GM19467 (cell line): ENCODE measurements at regions not wholly inside any gene's neighbourhood (a gene's known extent, or its start where the extent isn't known, plus 50 kb on each side); places are given as distances from the start of the nearest gene placed in this dataset.
A peak's percentile ranks its signal among the peaks of the same experiment; 100 is the strongest.

Experiments used
- ATAC-seq: cut with Tn5 transposase; IDR thresholded peaks from one replicate; pipeline ENCODE4 v1.9.1; 2021; ENCODE audit warnings: mild to moderate bottlenecking, moderate library complexity; ENCODE audit not compliant: unreplicated experiment

DNA sequence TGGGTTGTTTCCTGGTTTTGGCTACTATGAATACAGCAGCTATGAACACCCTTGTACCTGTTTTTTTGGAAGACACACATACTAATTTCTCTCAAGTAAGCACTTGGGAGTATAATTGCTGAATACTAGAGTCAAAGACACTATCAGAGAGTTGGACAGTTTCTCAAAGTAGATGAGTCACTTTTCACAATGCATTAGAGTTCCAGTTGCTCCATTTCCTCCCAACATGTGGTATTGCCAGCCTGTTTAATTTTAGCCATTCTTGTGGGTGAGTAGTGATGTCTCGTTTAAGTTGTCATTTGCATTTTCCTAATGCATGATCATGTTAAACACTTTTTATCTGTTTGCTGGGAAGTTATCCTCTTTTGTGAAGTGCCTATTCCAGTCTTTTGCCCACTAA, 81.6 kb upstream of the GDNF start:
- no peak for ATAC-seq

DNA sequence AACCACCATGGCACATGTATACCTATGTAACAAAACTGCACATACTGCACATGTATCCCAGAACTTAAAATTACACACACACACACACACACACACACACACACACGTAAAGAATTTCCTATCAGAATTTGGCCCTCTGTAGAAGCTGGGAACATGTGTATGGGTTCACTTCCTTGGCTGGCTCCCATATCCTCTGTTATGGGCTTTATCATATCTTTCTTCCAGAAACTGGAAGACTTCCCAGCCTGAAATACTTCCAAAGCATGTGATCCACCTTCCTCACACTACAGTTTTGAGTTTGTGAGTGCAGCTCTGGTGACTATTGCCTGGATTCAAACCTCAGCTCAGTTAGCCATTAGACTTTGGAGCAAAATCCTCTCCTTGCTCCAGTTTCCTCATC, 78.6 kb upstream of the GDNF start:
- ATAC-seq: no peak

DNA sequence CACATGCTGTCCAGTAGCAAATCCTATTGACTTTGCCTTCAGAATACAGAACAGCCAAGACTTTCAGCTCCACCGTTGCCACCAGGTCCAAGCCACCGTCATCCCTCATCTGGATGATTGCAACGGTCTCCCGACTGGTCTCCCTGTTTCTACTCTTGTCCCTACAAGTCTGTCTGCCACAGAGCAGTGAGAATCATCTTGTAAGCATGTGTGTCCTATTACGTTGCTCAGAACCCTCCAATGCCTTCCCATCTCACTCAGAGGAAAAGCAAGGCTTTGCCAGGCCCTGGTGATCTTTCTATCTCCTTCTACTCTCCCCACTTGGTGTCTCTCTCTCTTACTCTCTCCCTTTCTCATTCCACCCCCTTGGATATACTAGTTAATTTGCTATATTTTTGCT, 76.7 kb upstream of the GDNF start:
- no peak for ATAC-seq

DNA sequence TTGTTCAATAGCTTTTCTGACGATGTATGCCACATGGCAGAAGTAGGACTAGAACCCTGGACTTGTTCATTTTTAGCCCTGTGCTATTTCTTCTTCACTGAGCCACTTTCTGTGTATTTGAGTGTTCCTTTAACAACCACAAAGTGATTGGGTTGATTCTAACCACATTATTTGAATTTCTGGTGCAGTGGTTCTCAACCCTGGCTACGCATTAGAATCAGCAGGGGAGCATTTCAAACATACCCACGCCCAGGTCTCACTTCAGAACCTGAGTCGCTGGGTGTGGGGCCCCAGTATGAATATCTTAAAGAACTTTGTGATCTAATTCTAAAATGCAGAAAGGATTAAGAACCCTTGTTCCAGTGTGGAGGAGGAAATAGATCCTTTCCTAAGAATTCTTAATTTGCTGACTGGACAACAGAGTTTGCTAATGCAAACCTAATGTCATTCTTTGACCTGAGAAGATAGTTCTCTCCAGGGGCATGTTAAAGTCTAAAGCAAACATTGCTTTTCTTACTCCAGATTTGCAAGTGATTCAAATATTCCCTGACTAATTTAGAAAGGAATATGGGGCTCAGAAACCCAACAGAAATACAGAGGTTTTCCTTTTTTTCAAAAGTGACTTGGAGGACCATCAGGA, 75.4 kb upstream of the GDNF start:
- ATAC-seq: peak; percentile 75

DNA sequence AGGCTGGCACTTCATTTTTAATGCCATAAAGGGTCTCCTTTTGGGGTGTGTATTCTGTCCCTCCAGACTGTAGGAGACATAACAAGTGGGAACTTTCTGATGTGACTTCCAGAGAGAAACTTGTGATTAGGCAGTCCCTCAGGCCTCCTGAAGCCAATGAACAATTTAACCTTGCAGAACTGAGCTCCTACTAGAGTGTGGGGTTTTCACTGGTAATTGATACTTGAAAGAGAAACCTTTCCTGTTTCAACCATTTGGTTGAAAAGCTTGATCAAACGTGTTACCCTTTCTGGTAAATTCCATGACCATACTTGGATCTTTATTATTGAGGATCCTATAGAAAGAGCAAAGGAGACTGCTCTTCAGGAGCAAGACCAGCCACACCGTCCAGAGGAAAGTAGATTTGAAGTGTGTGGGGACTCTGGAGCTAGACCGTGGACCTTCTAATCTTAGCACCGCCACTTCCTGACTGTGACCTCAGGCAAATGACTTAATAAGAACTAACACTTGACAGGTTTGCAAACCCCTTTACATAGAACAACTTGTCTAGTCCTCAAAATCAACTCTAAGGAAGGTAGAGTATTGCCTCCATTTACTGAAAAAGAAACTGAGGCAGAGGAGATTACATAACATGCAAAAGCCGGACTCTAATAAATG, 69.9 kb upstream of the GDNF start:
- ATAC-seq: peak; percentile 84

DNA sequence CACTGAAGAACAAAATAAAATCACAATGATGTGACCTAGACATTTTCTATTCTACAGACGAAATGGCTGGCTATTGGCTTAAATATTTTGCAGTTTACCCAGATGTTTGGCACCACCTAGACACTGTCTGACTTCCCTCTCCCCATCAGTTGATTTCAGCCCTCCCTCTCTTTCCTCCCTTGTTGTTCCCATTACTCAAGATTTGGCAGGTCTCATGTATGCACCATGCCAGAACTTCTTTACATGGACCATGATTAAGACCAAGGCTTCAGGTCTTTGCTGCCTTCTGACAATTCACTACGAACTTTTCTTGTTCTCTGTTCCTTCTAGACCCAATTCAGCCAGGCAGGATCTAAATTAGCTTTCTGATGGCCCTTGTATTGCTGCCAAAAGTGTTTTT, 66.6 kb upstream of the GDNF start:
- no peak for ATAC-seq

DNA sequence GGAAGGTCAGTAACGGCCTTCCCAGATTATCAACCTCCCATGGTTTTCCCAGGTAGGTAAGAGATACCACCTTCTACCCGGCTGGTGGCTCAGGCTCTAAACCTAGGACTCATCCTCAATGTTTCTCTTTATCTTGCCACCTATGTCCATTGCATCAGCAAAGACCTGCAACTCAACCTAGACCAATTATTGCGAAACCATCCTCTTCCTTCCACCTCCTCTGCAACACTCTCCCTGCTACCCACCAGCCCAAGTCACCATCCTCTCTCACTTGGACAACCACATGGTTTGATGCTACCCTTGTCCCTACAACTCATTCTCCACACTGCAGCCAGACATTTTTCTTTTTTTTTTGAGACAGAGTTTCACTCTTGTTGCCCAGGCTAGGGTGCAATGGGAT, 65.4 kb upstream of the GDNF start:
- ATAC-seq: no peak

DNA sequence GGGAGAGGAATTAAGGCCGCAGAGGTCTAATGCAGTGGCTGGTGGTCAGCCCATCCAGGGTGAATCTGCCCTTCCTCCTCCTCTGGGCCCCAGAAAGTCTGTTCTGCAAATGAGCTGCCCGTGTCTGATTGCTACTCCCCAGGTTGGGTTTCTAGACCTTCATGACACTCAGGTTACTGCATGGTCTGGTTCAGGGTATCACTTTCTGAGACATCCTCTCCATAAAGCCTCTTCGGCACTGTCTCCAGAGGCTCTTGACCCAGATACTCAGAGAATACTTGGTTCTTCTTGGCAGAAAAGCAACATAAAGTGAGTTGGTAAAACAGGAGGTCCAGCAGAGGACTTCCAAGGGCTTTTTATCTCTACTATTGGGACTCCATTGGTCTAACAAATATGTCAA, 62.5 kb upstream of the GDNF start:
- no peak for ATAC-seq

DNA sequence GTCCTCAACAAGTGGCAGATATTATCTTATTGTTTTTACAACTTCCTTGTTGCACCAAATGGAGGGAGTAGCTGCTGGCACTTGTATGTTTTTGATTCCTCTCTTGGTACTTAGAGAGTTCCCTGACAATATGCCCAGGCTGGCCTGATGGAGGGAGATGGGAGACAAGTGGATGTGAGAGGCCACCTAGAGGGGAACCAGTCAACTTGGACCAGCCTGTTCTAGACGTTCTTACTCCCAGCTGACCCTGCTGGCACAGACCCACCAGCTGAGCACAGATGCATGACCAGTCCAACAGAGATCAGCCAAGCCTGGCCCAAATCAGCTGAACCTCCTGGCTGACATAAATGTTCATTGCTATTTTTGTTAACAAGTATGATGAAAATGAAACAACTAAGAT, 60.9 kb upstream of the GDNF start:
- no peak for ATAC-seq

DNA sequence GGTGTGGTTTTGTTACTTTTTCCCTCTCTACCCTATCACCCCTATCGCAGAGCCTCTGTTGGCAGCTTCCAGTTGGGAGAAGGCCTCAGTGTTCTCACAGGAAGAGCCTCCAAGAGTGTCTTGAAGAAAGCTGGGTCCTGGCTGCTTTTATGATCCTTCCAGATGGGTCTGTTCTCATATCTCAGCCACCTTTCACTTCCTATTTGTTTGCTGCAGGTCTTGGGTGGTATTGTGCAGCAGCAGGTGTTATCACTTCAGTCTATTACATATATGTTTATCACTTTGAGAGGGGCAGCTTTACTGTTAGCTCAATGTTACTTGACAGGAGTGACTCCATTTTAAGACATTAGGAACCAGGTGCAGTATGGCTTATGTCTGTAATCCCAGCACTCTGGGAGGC, 59.2 kb upstream of the GDNF start:
- ATAC-seq: no peak

DNA sequence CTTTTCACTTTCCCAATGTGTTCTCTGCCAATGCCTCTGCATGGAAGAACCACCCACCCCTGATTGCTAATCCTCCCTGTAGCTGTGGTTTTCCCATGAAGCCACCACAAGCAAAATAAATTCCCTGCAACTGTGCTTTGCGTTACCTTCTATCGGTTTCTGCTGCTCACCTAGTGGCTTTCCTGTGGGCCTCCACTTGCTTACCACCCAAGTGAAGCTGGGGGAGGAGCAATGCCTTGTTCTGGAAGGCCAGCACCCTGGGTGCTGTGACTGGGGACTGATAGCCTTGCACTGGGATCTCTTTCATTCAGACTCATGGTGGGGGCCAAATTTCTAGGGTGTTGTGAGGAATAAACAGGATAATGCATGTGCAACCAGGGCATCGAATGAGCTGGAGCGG, 56.3 kb upstream of the GDNF start:
- no peak for ATAC-seq

DNA sequence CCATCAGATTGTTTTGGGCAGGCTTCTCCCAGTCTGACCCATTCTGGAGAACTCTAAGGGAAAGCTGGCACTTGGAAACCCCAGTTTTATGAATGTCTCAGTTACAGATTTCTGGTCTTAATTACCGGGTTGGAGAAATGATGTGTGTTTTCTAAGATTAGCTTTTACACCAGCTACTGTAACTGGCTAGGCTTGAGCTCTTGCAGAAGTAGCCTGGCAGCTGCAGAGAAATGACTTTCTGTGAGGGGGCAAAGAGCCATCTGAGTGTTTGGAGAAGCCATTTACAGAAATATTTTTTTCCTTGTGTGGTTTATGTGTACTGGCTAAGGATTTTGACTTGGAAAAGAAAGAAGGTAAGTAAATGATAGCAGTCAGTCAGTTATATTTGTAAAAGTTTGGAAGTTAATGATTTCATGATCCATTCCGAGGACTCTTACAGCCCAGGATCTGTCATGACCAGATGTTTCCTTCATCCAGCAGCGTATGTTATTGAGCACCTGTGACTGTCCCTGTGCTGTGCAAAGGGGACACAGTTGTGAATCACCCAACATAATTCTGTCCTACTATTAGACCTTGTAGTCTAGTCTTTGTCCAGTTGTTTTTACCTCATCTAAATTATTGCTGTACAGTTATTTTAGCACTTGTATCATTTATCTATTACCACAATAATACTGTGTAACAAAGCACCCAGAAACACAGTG, 53.7 kb upstream of the GDNF start:
- ATAC-seq: no peak

DNA sequence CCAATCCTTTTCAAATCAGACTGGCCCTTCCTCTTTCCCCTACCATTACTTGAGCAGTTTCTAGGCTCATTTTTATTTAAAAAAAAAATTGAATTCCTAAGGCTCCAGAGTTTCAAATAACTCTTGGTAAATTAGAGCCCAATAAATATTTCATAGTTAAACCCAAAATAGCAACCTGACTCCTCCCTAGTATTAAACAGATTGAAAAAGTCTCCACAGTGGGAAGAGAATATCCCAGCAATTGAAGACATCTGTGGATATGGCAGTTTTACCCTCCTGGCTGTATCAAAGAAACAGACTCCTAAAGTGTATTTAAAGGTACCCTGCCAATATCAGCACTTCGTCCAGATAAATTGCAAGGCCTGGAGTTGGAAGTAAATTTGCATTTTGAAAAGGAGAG, 52.7 kb upstream of the GDNF start:
- no peak for ATAC-seq

DNA sequence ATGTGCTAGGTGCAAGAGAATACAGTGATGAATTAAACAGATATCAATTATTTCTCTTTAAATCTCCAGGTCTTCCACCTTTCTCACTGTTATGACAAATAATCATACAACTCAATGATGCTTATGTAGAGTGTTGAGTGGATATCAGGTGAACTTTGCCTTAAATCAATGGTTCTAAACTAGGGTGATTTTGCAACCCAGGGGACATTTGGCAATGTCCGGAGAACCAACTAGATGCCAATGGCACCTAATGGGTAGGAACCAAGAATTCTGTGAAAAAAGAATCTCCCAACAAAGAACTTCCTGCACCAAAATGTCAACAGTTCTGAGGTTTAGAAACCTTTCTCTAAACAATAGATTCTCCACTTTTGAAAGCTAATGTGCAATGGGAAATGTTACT, 52.0 kb upstream of the GDNF start:
- no peak for ATAC-seq

DNA sequence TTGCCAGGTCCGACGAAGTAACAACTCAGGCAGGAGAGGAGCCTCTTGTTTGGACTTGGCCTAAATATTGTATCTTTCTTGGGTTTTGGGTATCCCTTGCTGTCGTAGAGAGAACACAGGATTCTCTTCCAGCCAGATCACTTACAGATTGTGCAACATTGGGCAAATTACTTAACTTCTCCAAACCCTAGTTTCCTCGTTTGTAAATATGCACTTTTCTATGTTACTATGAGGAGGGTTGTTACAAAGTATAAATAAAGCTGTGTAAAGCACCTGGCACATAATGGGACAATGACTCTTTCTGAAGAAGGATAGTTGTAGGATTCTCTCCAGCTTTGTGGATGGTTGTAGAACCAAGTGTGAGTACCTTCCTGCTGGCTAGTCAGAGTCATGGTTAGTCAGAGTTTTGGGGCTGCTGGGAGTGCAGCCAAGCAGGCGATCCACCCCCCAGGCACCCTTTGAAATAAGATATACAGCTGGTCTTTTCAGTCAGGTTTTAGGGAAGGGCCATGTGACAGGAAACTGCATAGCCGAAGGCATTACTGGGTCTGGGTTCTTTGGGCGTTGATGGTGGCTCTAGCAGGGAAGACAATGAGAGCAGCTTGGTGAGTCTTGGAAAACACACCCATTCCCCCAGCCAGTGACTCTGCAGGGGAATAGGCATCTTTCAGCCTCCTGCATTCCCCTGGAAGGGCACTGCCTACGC, 49.9 kb upstream of the GDNF start:
- no peak for ATAC-seq
